ENCODE measurements at regions not wholly inside any gene's neighbourhood (a gene's known extent, or its start where the extent isn't known, plus 50 kb on each side); places are given as distances from the start of the nearest gene placed in this dataset.
"Not testable (repeated sequence)": the region's sequence is repeated elsewhere in the genome, so short reads cannot be mapped to it uniquely, and the experiment has no call there.

GRCh38 chr18:71040161-71040560, 751.3 kb downstream of the SOCS6 start:
- DNase-seq = no peak

- DNase-seq = no peak
Observed at GRCh38 chr18:71038196-71038595, 749.4 kb downstream of the SOCS6 start.

GRCh38 chr18:71036783-71037182, 747.9 kb downstream of the SOCS6 start:
- DNase-seq = no peak

- not testable (repeated sequence) for DNase-seq
Observed at GRCh38 chr18:71031296-71032191, 742.7 kb downstream of the SOCS6 start.

GRCh38 chr18:71030085-71030484, 741.2 kb downstream of the SOCS6 start:
- DNase-seq = not testable (repeated sequence)

- no peak for DNase-seq
Observed at GRCh38 chr18:71028285-71028762, 739.5 kb downstream of the SOCS6 start.

- DNase-seq = no peak
Observed at GRCh38 chr18:71027531-71027930, 738.7 kb downstream of the SOCS6 start.

- DNase-seq = no peak
Observed at GRCh38 chr18:71025505-71026225, 736.8 kb downstream of the SOCS6 start.

GRCh38 chr18:71022389-71022788, 733.5 kb downstream of the SOCS6 start:
- DNase-seq = no peak

GRCh38 chr18:71021030-71021362, 732.2 kb downstream of the SOCS6 start:
- DNase-seq = no peak

GRCh38 chr18:71020342-71021029, 731.6 kb downstream of the SOCS6 start:
- DNase-seq = no peak

GRCh38 chr18:71018816-71019215, 730.0 kb downstream of the SOCS6 start:
- no peak for DNase-seq

GRCh38 chr18:71012789-71013188, 723.9 kb downstream of the SOCS6 start:
- no peak for DNase-seq

- no peak for DNase-seq
Observed at GRCh38 chr18:71011389-71011788, 722.5 kb downstream of the SOCS6 start.

- no peak for DNase-seq
Observed at GRCh38 chr18:71008257-71008656, 719.4 kb downstream of the SOCS6 start.

- no peak for DNase-seq
Observed at GRCh38 chr18:71001597-71001996, 712.8 kb downstream of the SOCS6 start.

GRCh38 chr18:70998490-70998889, 709.6 kb downstream of the SOCS6 start:
- DNase-seq = no peak

- DNase-seq = no peak
Observed at GRCh38 chr18:70994116-70994515, 705.3 kb downstream of the SOCS6 start.

GRCh38 chr18:70991577-70991976, 702.7 kb downstream of the SOCS6 start:
- no peak for DNase-seq

- DNase-seq = no peak
Observed at GRCh38 chr18:70985948-70986347, 697.1 kb downstream of the SOCS6 start.

GRCh38 chr18:70982292-70982691, 693.4 kb downstream of the SOCS6 start:
- no peak for DNase-seq

GRCh38 chr18:70981400-70982140, 692.7 kb downstream of the SOCS6 start:
- DNase-seq = no peak

GRCh38 chr18:70973626-70974025, 684.8 kb downstream of the SOCS6 start:
- no peak for DNase-seq
